Right lung (tissue), 2 donors: ENCODE measurements at regions not wholly inside any gene's neighbourhood (a gene's known extent, or its start where the extent isn't known, plus 50 kb on each side); places are given as distances from the start of the nearest gene placed in this dataset.

Experiments used
- DNase-seq, 2 donors: peaks; one replicate each; pipeline ENCODE4 v3.0.0-alpha.2; 2013

DNA sequence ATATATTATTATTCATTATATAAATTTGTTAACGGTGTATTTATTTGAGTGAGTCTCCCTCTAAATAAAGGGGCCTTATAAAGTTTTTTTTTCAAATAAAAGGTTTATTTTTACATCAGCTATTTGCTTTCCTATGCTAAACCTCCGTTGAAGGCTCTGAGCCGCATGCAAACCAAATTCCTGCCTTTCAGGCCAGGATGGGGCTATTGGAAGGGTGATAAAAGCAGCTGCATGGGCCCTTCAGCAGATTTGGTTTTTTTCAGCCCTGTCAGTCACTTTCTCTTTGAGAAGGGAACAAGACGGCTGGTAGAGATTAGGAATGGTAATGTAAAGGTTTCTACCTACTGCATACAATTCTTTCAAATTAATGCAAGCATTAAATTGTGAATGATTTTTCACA, 244.2 kb downstream of the WNT5A start:
- DNase-seq = no peak

DNA sequence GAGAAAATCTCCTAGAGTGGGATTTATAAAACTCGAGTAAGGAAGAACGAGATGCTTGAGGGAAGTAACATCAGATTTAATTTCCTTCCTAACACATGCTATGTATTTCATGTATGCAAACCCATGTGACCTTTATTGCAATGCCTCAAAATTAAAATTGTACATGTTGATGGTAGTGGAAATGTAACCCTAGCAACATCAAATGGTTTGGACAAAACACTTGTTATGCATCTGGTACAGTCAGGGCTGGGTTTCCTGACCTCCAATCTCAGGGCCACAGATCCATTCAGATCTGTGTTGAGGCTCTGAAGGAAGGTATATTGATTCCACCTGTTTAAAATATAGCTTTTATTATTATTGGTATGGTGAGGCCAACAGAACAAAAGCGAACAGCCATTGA, 246.0 kb downstream of the WNT5A start:
- DNase-seq = no peak

DNA sequence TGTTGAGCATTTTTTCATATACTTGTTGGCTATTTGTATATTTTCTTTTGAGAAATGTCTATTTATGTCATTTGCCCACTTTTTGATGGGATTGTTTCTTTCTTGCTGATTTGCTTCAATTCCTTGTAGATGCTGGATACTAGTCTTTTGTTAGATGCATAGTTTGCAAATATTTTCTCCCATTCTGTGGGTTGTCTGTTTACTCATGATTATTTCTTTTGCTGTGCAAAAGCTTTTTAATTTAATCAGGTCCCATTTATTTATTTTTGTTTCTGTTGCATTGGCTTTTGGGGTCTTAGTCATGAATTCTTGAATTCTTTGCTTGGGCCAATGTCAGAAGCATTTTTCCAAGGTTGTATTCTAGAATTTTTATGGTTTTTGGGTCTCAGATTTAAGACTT, 251.7 kb downstream of the WNT5A start:
- no peak for DNase-seq

DNA sequence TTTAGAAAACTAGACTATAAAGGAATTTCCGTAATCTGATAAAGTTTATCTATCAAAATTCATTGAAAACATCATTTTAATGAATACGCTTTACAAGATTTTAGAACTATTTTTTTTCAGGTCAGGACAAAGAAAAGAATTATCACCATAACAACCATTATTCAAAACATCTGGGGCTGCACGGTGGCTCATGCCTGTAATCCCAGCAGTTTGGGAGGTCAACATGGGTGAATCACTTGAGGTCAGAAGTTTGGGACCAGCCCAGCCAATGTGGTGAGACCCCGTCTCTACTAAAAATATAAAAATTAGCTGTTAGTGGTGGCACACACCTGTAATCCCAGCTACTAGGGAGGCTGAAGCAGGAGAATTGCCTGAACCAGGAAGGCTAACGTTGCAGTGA, 260.4 kb downstream of the WNT5A start:
- DNase-seq = no peak

DNA sequence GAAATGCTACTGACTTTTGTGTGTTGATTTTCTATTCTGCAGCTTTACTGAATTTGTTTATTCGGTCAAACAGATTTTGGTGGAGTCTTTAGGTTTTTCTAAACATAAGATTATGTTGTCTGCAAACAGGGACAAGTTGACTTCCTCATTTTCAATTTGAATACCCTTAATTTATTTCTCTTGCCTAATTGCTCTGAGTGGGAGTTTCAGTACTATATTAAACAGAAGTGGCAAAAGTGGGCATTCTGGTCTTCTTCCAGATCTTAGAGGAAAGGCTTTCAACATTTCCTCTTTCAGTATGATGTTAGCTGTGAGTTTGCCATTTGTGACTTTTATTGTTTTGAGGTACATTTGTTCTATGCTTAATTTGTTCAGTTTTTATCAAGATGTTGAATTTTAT, 268.5 kb downstream of the WNT5A start:
- DNase-seq = no peak

DNA sequence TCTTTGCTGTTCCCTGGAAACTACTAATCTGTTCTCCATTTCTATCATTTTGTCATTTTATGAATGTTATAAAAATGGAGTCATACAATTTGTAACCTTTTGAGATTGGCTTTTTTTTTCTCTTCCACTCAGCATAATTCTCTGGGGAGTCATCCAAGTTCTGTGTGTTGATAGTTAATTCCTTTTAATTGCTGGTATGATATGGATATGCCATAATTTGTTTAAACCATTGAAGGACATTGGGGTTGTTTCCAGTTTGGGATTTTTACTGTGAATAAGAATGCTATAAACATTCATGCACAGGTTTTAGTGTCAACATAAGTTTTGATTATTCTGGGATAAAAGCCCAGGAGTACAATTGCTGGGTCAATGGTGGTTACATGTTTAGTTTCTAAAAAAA, 279.4 kb downstream of the WNT5A start:
- no peak for DNase-seq

DNA sequence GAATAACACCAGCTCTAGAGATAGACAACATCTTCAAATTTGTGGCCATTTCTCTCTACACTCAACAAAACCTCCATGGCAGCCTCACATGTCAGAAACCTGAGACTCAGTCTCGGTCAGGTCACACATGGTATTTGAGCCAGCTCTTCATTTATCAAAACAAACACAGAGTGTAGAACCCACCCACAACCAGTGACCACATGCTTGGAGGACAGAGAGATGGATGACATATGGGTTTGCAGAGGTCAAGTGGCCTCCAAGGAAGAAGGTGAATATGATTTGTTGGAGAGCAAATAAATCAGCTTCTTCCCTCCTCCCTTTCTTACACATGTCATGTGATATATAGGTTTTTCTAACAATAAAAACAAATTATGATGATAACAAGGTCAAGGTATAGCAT, 278.1 kb upstream of the LRTM1 start:
- no peak for DNase-seq

DNA sequence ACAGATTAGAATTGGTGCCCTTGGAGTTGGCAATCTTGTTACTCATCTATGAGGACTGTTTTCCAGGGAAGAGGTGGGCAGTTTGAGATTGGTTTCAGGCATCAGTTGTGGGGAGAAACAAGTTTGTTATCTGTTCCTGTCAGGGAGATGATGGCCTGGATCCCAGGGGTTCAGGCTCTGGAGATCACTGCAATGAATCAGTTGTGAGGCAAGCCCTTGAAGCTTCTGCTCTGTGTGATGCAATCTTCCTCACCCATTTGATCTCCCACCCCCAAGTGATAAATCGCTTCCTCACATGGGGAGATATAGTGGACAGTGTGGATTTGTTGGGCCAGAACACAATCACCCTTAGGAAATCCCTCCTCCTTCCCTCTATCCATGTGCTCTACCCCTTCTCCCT, 276.6 kb upstream of the LRTM1 start:
- DNase-seq = no peak

DNA sequence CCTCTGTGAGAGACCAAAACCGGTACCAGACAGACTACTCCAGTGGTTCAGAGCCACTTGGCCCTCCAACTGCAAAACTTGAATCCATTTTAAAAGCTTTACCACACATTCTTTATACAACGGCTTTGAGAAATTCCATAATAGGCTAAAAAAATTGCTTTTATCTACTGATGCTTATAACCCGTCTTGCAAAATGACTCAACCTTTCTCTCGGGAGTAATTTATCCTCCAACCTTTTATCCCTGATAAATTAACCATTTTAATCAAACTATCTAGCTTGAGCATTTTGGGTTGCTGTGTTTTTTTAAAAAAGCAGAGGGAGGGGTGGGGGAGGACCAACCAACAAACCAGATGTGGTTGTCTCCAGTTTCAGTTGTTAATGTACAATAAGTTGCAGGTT, 275.7 kb upstream of the LRTM1 start:
- DNase-seq = no peak

DNA sequence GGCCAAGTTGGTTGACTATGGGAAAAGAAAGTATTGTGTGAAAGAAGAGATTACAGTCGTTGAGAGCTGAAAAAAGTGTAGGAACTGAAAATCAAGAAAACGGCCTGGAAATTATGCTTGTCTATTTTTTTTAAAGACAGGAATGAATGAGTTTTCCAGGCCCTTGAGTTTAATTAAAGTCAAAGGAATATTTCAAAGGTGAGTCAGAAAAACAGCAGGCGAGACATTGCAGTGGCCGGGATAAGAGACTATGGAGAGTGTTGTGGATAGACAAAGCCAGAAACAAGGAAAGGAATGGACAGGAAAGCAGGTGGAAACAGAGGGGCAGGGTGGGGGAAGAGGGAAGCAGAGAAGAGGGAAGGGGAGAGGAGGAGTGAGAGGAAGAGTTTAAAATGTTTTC, 275.1 kb upstream of the LRTM1 start:
- DNase-seq = no peak

DNA sequence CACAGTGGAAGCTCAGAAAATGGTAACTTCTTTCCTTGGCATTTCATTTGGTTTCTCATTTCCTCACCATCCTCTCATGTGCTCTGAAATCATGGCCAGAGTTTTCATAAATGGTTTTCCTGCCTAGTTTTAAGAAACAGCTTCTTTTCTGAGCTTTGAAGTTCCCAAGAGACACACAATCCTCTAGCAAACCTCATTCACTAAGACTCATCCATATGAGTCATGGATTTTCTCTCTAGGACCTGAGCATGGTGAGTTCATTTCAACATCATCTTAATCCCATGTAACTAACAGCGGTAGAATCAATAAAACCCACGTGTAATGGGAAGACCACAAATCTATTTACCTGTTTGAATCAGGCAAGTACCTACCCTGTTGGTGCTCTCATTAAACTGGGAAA, 274.5 kb upstream of the LRTM1 start:
- DNase-seq = no peak

DNA sequence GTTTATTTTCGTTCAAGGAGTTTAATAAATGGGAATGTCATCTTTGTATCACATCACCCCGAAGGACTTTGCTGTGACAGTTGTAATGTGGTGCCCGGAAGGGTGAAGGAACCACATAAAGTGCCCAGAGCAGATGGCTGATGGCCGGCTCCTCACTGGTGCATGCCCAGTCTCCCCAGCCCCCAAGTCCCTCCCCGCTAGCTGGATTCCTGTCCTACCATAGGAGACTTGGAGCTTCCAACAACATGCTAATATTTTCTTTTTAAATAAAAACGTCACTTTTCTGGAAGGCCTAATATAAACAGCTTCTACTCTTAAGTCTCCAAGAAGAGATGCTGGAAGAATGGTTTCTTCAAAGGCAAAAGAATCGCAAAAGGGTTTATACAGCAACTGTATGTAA, 273.9 kb upstream of the LRTM1 start:
- no peak for DNase-seq

DNA sequence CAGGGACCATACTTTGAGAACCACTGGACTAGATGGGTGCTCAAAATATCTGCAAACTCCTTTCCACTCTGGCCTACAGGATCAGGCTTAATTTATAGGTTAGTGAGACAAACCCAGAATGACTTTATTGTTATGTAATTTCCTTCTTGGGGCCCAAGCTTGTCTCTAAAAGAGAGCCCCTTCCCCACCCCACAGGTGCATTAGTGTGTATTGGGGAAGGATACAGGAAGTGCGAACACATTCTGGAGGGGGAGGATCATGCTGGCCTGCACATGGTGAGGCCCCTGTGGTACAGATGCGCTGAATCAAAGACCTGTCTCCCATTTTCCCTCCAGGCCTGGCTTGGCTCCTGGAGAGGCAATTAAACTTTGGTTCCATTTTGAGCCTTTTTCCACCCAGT, 273.0 kb upstream of the LRTM1 start:
- no peak for DNase-seq

DNA sequence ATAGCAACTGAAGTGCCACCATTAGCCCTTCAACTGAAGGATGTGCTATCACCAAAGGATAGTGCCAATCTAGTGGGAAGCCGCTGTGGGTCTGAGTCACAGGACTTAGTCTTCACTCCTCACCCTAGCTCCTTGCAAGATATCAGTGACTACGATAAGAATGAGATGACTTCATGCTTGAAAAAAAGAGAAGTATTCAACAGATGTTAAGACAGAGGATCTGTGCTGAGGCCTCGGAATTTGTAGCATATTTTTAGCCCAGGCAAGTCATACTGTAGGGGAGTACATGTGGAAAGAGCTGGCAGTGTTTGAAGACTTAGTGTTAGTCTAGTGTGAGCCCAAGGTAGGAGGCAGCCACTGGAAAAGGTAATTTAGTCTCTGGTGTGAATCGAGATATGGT, 270.7 kb upstream of the LRTM1 start:
- DNase-seq = no peak

DNA sequence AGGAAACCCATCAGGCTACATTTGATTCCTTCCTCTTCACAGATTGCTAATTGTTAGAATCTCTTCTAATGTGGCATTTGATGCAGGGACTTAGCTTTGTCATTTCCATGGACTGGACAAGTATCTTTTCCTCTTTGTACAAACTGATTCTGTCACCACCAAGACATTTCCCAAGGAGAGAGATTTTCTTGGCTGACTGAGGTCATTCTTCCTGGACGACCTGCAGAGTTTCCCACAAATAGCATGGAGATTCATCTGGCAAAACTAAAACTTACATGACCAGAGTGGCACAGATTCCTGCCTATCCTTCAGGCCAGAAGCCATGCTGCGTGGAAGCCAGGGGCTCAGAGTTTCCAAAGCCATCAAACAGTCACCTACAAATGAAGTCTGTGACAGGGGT, 269.2 kb upstream of the LRTM1 start:
- no peak for DNase-seq

DNA sequence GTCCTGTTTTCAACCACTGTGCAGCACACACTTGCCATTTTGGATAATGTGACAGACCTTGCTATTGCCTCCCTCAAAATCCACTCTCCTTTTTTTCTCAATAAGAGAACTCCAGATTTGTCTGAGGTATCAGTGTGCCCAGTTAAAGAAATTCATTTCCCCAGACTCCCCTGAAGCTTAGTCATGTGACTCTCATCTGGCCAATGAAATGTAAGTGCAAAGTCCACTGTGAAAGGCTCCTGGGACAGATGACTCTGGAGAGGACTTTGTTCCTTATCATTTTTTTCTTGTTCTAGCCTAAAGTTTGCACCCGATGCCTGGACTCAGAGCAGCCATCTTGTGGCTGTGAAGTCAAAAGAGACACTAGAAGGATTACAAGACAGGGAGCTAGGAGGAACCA, 268.6 kb upstream of the LRTM1 start:
- no peak for DNase-seq

DNA sequence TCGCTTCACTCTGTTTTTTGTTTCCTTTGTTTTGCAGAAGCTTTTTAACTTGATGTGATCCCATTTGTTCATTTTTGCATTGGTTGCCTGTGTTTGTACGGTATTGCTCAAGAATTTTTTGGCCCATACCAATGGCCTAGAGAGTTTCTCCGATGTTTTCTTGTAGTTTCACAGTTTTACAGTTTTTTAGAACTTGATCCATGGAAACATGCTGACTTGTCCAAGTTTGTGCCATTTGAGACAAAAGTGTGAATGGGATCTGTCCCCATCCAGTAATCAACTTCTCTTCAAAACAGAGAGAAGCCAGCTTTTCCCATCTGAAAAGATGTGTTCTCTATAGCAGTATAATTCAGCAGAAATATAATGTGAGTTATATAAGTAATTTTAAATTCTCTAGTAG, 266.5 kb upstream of the LRTM1 start:
- no peak for DNase-seq

DNA sequence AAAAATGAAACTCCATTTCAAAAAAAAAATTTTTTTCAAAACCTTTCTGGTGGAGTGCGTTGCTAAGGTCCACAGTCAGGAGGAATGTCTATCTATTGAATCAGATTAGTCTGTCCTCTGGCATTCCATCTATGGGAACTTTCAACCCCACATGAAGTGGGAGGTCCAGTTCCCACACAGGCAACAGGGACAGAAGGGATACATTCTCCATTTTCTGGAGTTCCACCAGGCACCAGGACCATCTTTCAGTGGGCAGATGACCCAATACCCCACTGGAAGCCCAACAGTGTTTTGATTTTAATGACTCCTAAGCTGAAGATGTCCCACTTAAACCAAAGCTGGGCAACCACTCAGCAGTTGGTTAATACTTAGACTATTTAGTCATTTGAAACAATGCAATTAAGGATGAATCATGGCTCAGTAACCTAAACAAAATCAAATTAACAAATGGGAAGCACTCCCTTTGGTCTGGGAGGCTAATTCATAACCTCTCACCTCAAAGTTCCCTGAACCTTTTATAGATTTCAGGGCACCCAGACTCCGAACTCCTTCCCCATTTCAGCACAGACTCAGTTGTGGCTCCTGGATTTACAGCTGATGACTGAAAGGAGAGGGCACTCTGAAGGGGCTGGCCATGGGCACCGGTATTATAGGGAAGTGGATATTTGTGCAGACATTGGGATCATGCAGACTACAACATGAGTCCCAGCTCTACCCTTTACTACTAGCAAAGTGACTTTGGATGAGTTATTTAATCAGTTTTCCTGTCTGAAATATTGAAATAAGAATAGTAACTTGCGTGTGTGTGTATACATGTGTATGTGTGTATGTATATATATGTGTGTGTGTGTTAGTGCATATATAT, 264.3 kb upstream of the LRTM1 start:
- DNase-seq = no peak

DNA sequence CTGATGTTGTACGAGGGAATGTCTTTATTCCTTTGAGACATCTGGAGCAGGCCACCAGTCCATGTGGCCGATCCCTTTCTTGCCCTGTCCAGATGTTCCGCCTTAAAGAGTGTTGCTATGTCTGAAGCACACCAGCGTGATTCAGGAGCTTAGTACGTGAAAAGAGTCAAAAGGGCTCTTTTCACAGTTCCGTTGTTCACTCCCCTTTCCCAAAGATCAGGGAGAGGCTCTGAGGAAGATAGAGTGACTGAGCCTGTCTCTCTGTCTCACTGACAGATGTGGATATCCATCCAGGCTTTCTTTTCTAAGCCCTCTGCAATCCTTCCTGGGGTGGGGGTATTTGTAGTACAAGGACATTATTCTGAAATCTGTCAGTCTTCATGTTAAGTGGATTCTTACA, 262.5 kb upstream of the LRTM1 start:
- DNase-seq = no peak

DNA sequence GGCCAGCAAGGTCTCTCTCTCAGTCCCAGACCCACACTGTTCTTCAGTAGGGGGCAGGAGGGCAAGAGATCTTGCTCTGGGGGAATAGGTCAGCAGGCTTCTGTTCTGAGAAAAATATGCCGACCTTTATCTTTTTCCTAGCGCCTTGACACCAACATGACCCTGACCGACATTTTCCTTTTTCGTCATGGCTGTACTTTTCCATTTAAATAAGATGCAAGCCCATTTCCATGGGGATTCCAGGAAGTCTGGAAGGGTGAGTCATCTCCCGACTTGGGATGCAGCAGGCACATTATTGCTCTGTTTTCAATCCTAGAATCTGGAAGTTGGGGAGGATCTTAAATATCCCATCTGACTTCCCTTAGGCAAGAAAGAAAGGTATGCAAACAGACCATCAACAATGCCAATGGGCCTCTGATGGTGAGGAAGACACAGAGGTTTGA, 261.5 kb upstream of the LRTM1 start:
- DNase-seq = no peak

DNA sequence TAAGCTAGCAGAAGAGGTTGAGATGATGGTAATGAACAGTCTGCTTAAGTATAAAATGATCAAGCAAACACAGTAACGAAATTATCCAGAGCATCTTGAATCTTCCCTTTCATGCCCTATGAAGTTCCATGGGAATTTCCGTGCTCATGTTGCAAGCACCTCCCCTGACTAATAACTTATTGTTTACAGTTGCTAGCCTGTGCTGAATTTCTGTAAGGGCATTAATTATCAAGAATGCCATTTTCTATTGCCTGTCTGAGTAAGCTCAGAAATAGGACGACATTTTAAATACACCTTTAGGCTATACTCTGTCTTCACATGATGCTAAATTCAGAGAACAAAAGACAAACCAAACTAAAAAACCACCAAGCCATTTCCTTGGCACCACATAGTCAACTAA, 257.5 kb upstream of the LRTM1 start:
- no peak for DNase-seq

DNA sequence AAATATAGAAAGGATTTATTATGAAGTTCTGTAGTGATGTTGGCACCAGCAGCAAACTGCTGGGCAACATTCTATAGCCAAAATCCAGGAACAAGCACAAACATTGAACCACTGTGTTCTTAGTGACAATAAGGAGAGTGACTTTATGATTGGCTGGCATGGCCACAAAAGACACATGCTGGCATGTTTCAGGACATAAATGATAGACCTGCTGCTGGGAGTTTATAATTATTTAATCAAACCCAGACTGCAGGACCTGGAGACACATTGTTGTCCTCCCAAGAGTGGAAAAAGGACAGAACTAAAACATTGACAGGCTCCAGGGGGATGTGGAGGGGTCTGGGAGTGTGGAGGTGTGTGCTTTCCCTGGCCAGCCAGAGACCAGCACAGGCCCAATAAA, 255.3 kb upstream of the LRTM1 start:
- no peak for DNase-seq

DNA sequence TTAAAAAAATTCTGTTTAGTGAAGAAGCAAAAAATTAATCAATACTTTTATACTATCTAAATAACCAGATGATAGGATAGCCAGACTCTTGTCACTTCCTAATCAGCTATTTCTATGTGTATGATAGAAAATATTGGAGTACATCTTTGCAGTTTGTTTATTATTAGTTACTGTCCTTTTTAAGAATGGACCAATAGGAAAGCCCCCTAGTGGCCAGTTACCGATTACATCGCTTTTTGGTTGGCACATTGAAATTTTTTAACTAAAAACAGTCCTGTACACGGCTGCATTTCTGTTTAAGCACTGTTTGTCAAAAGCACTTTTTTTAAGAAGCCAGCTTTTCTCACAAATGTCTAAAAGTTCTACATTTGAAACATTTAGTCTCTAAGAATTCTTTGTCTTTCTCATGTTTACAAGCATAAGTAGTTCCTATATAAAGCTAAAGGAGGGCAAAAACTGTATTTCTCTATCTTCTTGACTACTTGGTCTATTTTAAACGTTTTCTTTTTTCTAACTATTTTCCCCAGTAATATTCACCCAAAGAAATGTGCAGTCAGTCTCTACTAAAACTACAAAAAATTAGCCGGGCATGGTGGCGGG, 253.2 kb upstream of the LRTM1 start:
- no peak for DNase-seq

DNA sequence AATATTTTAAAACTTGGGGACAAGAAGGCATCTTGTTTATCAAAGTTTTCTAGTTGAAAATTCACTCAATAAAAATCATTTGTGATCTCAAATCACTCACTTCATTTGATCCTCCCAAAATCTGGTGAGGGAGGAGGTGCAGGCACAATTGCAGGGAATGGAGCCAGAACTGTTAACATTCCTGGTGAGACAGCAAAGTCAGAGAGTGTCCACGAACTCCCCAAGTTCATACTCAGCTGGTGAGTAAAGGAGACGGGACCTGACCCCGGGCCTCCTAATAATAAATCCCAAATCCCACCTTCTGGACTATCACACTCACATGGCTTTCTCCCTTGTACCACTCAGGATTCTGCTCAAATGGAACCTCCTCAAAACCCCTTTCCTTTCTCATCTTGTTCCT, 252.3 kb upstream of the LRTM1 start:
- no peak for DNase-seq
